ENCODE measurements at regions not wholly inside any gene's neighbourhood (a gene's known extent, or its start where the extent isn't known, plus 50 kb on each side); places are given as distances from the start of the nearest gene placed in this dataset.

GRCh38 chr3:117746066-117746465 is 1036.5 kb downstream of the TUSC7 start:
- DNase-seq = no peak

- DNase-seq = no peak
Observed at GRCh38 chr3:117748131-117748530, 1038.6 kb downstream of the TUSC7 start.

- DNase-seq = no peak
Observed at GRCh38 chr3:117750674-117751269, 1041.2 kb downstream of the TUSC7 start.

GRCh38 chr3:117751651-117752050 is 1042.1 kb downstream of the TUSC7 start:
- no peak for DNase-seq

- no peak for DNase-seq
Observed at GRCh38 chr3:117752984-117753717, 1043.6 kb downstream of the TUSC7 start.

GRCh38 chr3:117754058-117754457 is 1044.5 kb downstream of the TUSC7 start:
- no peak for DNase-seq

- DNase-seq = no peak
Observed at GRCh38 chr3:117754841-117755240, 1045.3 kb downstream of the TUSC7 start.

GRCh38 chr3:117756563-117756962 is 1047.0 kb downstream of the TUSC7 start:
- DNase-seq = no peak

GRCh38 chr3:117761703-117762620 is 1052.4 kb downstream of the TUSC7 start:
- no peak for DNase-seq

- no peak for DNase-seq
Observed at GRCh38 chr3:117762621-117763037, 1053.0 kb downstream of the TUSC7 start.

- no peak for DNase-seq
Observed at GRCh38 chr3:117763561-117763960, 1054.0 kb downstream of the TUSC7 start.

- no peak for DNase-seq
Observed at GRCh38 chr3:117768581-117768980, 1059.0 kb downstream of the TUSC7 start.

GRCh38 chr3:117774130-117774529 is 1064.6 kb downstream of the TUSC7 start:
- DNase-seq = no peak

- no peak for DNase-seq
Observed at GRCh38 chr3:117786349-117786748, 1076.8 kb downstream of the TUSC7 start.

- no peak for DNase-seq
Observed at GRCh38 chr3:117788061-117788460, 1078.5 kb downstream of the TUSC7 start.

GRCh38 chr3:117788506-117788905 is 1078.9 kb downstream of the TUSC7 start:
- DNase-seq = no peak

- no peak for DNase-seq
Observed at GRCh38 chr3:117790235-117790987, 1080.8 kb downstream of the TUSC7 start.

- no peak for DNase-seq
Observed at GRCh38 chr3:117793622-117794265, 1084.2 kb downstream of the TUSC7 start.

- DNase-seq = no peak
Observed at GRCh38 chr3:117798221-117798620, 1088.6 kb downstream of the TUSC7 start.

- no peak for DNase-seq
Observed at GRCh38 chr3:117798687-117799386, 1089.3 kb downstream of the TUSC7 start.

- no peak for DNase-seq
Observed at GRCh38 chr3:117799387-117799735, 1089.8 kb downstream of the TUSC7 start.

GRCh38 chr3:117801912-117802239 is 1092.3 kb downstream of the TUSC7 start:
- DNase-seq = no peak

All from CD4-positive, alpha-beta T cell treated with Interleukin-17A for 1 hour (primary cell).